AG08395 (cell line): ENCODE measurements at regions not wholly inside any gene's neighbourhood (a gene's known extent, or its start where the extent isn't known, plus 50 kb on each side); places are given as distances from the start of the nearest gene placed in this dataset.
A peak's percentile ranks its signal among the peaks of the same experiment; 100 is the strongest.

Experiments
- DNase-seq: peaks from one replicate; pipeline ENCODE4 v3.0.0; 2012; ENCODE audit warnings: mixed read lengths, low spot score

DNA sequence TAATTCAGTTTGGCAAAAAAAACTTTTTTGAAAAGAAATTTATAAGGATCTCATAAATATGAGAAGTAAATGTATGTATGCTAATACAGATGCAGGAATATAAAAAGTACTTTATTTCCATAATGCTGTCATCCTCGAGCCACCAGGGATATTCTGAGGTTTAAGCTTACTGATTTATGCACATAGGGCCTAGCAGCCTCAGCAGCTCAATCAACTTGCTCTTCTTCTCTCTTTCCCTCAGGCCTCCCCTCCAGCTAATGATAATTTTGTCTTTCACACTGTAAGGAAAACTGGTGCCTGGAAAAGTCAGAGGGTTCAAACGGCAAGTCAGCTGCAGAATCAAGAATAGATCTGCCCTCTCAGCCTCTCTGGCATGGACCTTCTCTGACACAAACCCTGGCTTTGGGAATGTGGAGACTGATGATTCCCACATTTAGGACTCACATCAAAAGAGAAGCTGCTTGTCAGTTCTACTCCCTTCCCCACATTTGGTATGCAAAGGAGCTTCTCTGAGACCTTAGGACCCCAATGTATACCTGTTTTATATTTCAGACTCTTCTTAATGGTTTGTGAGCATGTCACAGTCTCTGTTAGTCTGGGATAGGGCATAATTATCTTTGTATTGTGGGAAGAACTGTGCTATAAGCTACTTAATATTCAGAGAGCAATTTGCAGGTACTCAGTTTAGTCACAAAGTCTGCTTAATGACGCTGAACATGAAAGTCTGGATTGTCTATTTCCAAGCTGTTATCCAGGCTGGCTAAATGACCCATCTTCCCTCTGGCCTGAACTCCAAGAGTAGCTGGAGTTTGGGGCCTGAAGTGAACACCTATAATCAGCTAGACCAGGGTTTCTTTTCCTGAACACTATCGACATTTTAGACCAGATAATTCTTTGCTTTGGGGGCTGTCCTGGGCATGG, 52.1 kb upstream of the DIPK1A start:
- DNase-seq, result no peak

DNA sequence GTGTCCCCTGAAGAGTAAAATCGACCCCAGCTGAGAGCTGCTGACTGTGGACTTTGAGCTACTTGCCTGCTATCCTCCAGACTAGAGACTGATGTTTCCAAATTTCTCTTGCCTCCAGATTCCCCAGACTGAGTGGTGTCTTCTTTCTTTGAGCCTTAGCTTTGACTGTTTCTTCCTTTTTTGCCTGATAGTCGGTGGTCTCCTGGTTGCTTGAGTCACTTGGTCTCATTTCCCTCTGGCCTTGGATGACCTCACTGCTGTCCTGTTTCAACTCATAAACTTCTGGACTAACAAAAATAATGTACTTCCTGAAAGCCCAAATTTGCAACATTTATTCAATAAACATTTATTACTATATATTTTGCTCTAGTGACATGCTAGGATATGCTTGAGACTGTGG, 52.9 kb upstream of the DIPK1A start:
- DNase-seq, result no peak

DNA sequence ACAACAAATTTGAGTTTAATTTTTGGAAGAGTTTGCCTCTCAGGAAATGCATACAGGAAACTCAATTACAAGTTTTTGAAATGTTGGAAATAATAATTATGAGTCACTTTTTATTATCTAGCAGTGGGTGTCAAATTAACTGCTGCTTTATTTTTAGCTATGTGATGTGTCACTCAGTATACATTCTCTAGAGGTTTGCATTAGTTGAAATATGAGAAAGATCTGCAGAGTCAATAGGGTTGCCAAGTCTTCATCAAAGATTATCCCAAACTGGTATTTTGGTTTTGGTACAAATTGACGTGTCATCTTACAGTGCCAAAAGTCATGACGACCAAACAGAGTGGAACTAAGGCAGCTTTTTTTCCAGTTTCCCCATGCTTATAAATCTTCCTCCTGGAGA, 54.3 kb upstream of the DIPK1A start:
- DNase-seq, result peak; percentile 16

DNA sequence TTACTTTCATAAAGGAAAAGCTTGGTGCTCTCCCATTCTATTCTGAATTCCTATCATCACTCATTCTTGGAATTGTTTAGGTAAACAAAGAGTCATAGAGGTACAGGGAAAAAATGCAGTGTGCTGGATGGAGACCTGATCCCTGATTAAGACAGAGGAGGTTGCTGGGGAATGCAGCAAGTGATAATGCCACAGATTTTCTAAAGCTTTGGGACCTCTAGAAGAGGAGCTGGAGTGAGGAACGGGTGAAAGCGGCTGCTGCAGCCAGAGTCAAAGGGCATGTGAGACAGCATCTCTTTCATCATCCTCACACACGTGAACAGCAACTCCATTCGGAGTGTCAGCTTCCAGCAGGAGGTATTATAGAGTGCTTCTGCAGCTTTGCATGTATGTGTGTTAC, 54.9 kb upstream of the DIPK1A start:
- DNase-seq, result peak; percentile 28

DNA sequence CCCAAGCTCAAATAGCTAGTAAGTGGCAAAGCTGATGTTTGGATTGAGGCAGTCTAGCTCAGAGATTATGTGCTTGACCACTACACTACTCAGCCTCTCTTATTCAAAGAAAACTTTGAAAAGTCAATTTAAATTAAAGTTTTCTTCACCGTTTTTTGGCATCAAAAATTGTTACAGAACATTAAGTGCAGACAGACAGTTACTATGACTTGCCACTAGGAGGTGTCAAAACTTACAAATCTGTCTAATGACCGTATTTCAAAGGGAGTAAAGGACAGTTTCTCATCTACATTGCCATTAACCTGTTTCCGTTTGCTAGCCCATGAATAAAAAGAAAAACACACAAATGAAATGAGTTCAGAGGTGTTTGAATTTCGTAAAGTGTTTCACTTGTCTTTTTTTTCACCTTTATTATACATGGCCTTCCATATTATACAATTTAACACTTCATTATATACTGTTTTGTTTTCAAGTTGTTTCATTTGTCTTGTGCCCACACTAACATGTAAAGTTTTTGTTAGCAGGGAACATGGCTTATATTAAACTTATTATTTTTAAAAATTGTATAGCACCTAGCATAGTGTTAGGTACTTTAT, 57.4 kb upstream of the MTF2 start:
- peak; percentile 57 for DNase-seq

DNA sequence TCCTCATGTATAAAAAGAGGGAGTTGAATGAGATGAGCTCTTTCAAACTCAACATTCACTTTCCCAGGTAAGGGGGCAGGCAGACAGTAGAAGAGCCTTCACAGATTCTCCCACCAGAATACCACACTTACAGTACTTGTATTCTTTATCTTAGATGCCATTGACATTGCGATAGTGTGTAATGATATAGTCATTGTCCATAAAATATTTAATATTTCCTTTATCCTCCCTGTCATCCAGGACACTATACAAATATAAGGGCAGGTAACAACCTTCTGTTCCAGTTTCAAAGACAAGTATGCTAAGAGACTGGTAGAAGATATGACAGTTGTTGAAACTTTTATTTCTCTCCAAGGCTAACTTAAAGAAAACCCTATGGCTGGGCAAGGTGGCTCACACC, 56.5 kb upstream of the MTF2 start:
- DNase-seq, result no peak

DNA sequence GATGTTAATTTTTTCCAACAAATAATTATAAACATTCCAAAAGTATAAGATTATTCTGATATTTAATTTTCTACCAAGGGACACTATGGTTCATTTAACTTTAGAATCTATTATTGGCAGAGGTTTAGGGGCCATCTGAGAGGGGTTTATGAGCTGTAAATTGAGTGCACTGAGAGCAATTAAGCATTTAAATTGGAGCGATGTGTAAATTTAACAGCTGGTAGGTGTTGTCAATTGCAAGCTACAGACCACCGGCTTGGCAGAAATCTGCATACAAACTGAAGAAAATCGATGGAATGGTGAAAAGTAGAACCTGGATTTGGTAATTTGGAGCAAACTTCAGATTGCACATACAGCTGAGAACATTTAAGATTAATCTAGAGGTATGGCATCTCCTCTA, 55.8 kb upstream of the MTF2 start:
- no peak for DNase-seq

DNA sequence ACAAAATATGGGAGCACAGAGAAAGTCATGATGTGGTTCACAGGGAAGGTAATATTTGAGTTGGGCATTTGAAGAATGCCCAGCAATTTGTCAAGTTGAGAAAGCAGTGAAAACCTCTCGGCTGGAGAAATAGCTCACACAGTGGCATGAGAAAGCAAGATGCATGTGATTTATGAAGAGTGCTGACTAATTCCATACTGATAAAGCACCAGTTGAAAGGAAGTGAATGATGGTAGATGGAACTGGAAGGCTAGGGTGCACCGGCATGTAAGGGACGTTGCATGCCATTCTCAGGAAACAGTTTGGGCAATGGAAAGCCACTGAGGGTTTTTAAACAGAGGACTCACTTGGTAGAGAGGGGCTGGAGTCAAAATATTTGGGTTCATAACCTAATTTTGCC, 53.5 kb upstream of the MTF2 start:
- no peak for DNase-seq

DNA sequence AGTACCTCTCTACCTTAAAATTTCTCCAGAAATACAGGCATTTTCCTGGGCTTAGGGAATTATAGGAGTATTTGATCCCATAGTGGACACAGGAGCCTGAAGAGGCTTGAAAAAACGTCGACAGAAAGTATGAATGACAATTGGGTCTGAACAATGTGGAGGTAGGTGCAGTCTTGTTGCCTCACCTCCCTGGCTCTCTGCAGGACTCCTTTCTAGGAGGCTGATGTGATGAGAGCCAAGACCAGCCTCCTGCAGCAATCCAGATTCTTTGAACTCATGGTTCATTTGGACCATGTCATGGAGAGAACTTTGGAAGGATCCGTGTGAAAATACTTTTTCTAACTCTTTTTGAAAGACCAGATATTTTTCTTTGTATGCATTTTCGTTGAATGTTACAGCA, 50.5 kb upstream of the MTF2 start:
- no peak for DNase-seq
